HK-2 (cell line): ENCODE measurements at regions not wholly inside any gene's neighbourhood (a gene's known extent, or its start where the extent isn't known, plus 50 kb on each side); places are given as distances from the start of the nearest gene placed in this dataset.

ENCODE experiments used
- DNase-seq: peaks from one replicate; pipeline ENCODE4 v3.0.0-alpha.2; 2018; ENCODE audit not compliant: unreplicated experiment

DNA sequence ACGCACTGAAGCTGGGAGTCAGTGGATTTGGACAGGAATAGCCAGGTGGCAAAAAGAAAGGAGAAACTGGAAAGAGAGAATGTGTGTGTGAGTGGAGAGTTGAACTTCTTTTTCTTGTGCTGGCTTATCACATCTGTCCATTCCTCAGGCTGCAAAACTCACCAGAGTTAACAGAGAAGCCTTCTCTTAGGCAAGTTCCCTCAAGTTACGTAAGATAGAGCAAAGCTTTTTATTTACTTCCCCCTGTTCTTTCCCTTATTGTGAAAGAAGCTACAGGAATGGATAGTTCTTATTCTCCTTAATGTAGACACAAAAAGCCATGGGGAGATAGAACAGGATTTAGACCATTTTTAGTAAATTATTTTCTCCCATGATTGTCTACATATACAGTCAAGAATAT is 188.6 kb downstream of the BMP2 start:
- DNase-seq, result no peak

DNA sequence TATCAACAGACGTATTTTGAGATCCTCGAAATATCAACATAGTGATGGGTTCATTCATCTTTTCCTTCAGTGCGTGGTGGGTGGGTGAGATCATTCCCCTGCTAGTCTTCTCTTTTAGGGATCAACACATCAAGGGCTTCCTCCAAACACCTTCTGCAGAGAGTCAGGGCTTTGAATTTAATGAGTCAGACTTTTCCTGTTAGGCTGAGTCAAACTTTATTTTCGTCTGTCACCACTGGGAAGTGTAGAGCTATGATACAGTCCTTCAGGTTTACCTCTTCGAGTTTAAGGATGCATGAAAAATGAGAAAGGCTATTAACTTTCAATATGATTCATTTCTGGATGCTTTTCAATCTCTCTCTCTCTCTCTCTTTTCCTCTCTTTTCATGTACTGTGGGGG is 189.1 kb downstream of the BMP2 start:
- DNase-seq, result peak; percentile 8

DNA sequence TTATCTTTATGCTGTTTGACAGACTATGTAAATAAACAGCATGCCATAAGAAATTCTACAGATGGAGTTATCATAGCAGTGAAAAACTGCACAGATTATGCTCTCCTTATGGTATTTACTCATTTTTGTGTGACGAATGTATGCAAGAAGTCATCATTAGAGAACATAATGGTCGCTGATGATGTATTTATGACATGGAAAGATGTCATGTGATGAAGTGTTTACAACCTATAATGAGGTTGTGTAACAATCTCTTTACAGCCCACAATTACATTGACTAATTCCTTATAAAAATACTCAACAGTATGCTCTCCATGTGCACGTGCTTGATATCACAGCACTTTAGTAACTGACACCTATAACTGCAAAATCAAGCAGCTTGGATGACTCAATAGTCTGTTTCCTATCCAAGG is 192.4 kb downstream of the BMP2 start:
- DNase-seq, result no peak

DNA sequence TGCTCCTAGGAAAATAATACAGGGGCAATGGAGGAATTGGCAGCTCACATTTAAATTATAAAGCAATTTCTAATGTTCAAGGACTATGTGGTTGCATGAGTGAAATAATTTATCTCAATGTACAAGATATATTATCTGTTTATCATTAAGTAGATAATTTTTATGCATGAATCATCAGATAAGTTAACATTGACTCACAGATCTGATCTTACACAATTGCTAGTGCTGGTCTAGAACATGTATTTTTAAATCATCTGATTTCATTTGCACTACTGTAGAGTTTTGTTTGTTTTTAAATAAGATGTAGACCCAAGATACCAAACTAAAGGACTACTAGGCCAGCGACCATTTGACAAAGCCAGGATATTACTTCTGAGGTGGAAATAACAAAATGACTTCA is 199.2 kb downstream of the BMP2 start:
- DNase-seq, result no peak

DNA sequence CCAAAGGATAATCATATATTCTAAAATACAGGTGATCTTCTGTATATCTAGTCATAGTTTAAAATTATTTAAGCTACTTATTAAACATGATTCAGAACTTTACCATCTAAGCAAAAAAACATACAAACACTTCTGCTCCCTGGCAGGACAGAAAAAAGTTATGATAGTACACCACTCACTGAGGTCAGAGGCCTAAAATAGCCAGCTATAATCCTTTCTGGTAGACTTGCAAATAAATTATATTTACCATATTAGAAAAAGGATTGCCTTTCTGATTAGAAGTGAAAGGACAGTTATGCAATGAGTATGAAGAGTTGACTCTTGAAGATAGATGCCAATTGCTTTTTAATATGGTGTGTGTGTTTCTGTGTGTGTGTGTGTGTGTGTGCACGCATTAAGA is 207.4 kb downstream of the BMP2 start:
- no peak for DNase-seq

DNA sequence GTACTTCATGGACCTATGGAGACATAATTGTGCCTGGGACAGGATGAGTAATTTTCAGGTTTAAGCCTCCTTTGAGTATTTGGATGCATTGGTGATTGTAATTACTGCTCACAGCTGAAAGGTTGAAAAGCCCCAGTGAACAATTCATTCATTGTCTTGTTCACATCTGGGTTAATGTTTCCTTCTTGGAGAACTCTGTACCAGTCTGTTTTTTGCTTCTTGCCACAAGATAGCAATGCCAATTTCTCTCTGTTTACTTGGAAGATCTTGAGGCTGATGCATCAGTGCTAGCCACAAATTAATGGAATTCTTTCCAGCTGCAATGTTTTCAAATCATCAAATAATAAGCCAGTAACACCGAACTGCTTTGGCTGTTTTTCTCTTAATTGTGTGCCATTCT is 207.8 kb downstream of the BMP2 start:
- DNase-seq, result no peak

DNA sequence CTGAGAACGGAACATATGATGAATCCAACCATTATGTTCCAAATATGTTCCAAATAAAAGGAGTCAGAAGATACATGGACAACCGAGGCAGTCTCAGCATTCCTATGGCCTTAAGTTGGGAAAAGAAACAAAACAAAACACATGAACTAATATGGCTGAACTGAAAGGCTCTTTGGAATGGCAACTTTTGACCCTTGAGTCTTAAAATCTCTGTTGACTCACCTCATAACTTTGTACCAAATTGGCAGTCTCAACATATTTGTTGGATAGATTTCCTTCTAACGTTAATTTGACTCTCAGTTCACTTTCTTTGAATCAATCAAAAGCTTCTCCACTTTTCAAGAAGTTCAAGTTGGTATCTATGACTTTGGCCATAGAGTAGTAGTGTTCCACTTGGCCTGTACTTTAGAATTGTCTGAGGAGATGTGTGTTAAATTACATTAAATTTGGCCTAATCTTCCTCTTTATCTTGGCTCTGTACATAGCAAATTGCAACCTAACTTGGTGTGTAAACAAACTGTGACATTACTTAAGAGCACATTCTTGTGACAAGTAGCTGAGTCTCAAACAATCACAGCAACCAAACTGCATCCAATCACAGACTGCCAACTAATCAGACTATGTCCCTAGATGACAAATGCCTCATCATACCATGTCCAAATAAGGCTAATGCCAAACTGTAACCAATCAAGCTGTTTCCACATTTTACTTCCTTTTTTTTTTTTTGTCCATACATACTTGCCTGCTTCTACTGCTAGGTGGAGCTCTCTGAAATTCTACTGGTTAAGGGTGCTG is 208.8 kb downstream of the BMP2 start:
- DNase-seq, result no peak

DNA sequence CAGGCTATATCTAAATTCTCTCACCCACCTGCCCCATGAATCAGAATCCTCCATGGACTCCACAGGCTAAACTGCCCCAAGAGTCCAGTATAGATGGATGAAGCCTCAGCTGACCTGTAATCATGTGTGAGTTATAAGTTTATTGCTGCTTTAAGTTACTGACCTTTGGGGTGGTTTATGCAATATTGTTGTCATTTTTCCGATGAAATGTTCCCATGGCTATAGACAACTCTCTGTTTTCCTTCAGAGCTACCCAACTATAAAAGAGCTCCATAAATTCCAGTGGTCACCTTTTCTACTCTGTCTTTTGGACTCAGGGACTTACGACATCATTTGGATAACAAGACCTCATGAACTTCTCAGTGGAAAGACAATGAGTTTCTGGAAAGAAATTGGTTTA is 212.1 kb downstream of the BMP2 start:
- DNase-seq, result no peak

DNA sequence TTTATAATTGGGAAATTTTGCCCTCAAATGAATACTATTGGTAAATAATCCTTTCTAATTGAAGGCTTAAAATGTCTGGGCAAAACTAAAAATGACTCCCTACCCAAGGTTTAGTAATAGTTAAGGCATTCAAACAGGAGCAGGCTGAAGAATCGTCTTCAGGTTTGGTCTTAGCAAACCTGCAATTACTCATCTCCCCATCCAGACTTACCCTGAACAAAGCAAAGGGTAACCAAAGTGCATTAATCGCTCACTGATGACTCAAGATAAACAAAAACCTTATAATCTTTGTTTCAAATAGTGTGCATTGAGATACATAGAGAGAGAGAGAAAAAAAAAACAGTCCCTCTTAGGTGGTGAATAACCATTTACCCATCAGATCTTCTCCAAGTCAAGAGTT is 225.5 kb downstream of the BMP2 start:
- DNase-seq, result peak; percentile 7

DNA sequence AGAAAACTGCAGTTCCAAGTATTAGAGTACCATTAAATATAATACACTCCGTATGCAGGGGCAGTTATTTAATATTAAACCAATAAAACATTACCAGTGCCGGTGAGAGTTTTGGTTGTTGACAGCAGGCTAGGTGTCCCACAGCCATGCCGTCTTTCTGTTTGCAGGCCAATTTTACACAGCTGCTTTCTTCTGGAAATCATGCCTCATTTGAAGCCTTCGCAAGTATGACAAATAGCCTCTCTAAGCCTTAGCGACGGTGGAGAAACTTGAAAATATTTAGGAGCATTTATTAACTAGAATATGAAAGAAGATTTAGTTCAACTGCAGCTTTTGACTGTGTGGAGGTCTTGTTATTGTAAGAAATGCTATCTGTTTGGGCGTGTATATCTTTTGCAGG is 226.0 kb downstream of the BMP2 start:
- no peak for DNase-seq

DNA sequence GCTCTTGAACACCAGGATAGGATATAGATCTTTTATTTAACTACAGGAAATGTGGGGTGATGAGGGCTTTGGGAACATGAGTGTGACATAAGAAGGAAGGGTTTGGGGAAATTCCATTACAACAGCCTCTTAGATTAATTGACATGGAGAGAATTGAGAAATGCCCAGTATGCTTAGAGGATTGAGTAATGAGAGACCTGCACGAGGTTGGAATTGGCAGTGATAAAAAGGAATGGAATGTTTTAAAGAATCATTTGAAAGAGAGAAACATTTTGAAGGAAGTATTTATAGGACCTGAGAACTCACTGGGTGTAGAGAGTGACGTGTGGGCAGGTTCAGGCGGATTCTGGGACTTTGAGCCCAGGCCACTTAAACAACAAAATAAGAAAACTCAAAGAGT is 227.0 kb downstream of the BMP2 start:
- DNase-seq, result peak; percentile 38

DNA sequence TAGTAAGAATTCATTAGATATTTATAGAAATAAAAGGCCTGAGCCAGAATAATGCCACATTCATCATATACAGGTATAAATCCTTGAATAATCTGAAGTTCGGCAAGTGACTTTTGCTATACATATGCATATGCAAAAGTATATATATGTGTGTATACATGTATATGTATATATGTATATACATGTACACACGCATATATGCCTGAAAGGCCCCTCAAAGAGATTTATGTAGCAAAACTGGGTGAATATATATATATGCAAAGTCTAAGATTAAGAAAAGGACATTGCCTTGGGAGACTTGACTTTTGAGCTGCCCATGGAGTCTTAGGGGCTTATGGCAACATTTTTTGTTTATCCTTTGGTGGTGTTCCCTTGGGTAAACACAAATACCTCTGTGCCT is 231.4 kb downstream of the BMP2 start:
- DNase-seq, result no peak

DNA sequence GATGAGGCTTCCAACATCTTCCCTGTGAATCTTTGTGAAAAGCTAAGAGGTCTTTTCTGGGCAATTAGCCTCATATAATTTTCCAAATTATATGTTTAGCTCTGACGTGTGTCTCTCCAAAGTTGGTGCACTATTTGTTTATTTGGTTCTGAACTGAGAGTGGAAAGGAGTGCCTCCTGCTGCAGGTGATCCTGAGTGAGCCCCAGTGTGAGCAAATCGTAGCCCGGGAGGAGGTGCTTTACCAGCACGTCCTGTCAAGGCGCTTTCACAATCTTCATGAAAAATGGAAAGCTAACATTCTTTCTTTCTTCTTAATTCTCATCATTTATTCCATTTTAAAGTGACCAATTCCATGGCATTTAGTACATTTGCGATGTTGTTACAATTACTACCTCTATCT is 231.9 kb downstream of the BMP2 start:
- no peak for DNase-seq

DNA sequence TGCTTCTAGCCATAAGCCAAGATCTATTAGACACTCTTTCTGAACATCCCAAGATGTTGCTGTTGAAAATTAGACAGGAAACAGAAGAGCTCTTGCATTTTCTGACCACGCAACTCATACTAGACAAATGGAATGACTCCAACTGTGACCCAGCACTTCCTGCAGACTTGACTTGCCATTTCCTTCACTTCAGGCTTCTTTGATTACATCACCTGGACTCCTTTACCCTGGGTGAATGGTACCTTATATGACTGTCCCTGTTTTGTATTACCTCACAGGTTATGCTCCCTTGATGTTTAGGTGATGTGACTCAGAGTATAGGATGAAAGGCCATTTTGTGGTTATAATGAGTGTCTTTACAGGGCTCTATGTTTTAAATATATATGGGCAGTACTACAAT is 236.1 kb downstream of the BMP2 start:
- DNase-seq, result no peak

DNA sequence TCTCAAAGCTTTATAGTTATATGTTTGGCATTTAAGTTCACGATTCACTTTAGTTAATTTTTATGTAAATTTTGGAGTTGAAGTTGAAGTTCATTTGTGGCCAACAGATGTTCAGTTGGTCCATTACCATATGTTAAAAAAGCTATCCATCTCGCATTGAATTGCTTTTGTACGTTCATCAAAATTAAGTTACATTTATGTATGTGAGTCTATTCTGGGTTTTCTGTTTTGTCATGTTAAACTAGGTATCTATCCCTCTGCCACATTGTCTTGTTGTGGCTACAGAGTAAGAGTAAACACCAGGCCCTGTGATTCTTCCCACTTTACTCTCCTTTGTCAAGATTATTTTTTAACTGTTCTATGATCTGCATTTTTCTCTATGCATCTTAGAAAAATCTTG is 237.3 kb downstream of the BMP2 start:
- DNase-seq, result no peak

DNA sequence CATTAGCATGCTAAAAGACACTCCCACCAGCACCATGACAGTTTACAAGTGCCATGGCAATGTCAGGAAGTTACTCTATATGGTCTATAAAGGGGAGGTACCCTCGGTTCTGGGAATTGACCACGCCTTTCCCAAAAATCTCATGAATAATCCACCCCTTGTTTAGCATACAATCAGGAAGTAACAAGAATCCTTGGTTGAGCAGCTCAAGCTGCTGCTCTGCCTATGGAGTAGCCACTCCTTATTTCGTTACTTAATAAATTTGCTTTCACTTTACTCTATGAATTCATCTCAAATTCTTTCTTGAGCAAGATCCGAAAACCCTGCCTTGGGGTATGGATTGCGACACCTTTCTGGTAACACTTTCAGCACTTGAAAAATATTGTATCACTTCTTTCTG is 243.0 kb downstream of the BMP2 start:
- DNase-seq, result no peak

DNA sequence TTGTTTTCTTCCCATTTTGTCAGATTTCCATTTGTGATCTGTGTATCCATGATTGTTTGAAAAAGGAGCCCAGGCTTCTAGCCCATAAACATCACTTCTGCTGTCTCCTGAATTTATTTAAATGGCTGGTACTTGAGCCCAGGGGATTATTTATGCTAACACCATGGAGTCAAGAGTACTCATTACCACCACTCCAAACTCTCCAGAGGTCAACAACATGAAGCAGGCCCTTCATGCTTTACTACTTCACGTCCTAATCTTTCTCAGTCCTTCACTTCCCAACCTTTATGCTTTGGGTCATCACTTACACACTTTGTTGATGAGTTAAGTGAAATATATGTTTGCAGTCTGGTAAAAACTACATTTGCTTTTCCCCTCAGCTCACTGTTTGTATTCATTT is 247.8 kb downstream of the BMP2 start:
- DNase-seq, result no peak

DNA sequence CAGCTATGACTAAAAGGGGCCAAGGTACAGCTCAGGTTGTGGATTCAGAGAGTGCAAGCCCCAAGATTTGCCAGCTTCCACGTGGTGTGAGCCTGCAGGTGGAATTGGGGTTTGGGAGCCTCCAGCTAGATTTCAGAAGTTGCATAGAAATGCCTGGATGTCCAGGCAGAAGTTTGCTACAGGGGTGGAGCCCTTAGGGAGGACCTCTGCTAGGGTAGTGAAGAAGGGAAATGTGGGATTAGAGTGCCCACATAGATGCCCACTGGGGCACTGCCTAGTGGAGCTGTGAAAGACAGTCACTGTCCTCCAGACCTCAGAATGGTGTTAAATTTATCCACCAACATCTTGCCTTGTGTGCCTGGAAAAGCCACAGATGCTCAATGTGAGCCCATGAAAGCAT is 255.1 kb downstream of the BMP2 start:
- no peak for DNase-seq

DNA sequence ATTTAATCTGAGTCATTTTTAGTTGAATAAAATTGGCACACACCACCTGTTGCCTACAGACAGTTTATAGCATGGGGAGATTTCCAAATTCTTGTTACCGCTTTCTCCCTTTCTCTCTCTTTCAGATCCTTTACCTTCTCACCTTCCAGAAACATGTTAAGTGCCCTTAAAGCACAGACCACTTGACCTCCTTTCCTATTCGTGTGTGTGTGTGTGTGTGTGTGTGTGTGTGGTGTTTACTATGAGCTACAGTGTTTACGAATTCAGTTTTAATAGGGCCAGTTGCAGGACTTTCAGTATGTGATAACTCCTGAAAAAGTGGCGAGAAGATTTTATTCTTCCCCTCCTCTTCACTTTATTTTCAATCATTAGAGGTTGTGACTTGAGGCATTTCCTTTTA is 258.1 kb downstream of the BMP2 start:
- no peak for DNase-seq

DNA sequence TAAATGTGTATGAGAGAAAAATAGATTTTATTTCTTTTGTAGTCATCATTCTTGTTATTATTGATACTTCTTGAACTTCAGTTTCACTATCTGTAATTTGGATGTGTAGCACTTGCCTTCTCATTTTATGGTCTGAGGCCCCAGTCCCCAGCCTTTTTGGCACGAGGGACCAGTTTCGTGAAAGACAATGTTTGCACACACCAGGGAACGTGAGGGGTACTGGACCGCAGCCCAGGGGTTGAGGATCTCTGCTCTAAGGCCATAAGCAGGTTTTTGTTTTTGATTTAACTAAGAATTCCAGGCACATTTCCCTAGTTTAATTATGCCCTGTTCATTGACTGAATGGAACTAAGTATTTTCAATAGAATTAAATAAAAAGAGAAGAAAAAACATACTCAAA is 261.5 kb downstream of the BMP2 start:
- DNase-seq, result no peak

DNA sequence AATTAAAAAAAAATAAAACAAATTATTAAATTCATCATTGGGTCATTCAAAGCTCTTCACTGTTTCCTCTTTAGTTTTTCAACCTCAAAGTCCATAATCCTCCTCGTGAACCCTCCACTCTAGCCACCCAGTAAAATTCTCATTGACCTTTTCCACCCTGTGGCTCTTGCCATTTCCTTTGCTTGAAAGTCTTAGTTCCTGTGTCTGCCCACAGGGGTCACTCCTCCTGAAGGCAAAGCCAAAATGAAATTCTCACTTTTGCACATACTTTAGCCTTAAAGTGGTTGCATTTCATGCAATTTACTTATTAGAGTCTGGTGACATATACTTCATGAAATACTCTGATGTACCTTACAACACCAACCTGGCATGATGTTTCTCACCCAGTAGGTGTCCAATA is 263.7 kb downstream of the BMP2 start:
- DNase-seq, result no peak

DNA sequence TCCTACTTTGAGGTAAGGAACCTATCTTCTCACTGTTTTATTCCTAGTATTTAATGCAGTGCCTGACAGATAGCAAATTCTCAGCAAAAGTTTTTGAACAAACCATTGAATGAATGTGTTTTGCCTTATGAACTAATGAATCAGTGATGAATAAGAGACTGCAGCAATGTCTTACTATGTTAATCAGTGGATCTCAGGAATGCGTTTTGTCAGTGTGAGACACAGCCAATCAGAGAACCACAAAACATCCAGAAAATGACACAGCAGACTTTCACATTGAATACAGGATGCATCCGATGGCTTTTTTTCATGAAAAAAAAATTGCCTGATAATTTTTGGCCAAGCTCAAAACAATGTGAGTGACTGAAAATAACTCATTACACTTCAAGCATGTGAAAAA is 270.5 kb downstream of the BMP2 start:
- DNase-seq, result no peak

DNA sequence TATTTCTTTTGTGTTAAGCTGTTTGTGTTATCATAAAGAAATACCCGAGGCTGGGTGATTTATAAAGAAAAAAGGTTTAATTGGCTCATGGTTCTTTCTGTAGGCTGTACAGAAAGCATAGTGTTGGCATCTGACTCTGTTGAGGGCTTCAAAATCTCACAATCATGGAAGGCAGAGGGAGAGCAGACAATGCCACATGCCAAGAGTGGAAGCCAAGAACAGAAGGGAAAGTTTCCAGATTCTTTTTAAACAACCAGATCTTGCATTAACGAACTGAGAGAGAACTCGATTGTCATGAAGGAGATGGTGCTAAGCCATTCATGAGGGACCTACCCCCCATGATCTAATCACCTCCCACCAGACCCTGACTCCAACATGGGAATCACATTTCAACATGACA is 290.1 kb downstream of the BMP2 start:
- DNase-seq, result no peak

DNA sequence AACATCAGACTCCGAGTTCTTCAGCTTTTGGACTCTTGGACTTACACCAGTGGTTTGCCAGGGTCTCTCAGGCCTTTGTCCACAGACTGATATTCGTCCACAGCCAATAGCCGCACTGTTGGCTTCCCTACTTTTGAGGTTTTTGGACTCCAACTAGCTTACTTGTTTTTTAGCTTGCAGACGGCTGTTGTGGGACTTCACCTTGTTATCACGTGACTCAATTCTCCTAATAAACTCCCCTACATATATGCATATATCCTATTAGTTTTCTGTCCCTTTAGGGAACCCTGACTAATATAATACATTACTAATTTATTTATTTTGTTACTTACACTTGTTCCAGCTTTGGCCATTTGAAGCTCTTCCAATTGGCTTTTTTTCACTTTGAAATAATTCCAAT is 311.3 kb downstream of the BMP2 start:
- DNase-seq, result no peak
